Activated CD8-positive, alpha-beta T cell treated with anti-CD3 and anti-CD28 coated beads for 36 hours (primary cell): ENCODE measurements at regions not wholly inside any gene's neighbourhood (a gene's known extent, or its start where the extent isn't known, plus 50 kb on each side); places are given as distances from the start of the nearest gene placed in this dataset.

Experiments used
- ATAC-seq: fragments of 200-7000 bp; cut with Tn5 transposase; one replicate; pipeline ENCODE4 v1.10.0; 2021; ENCODE audit warnings: mild to moderate bottlenecking, moderate library complexity
- CTCF ChIA-PET: fragments of 350-600 bp; sonication (Branson Sonifier 250); formaldehyde crosslinking; loops from one replicate; lab custom pipeline; 2021; ENCODE audit warnings: antibody characterized with exemption; lab: Charles Lee
- POLR2A ChIA-PET: fragments of 350-600 bp; sonication (Branson Sonifier 250); formaldehyde crosslinking; loops from one replicate; lab custom pipeline; 2021; ENCODE audit warnings: antibody characterized with exemption; lab: Charles Lee
- DNase-seq: peaks from one replicate; pipeline ENCODE4 v3.0.0-alpha.2; 2020
- H3K27ac Mint-ChIP-seq: one replicate; pipeline ENCODE4 v1.8.0; 2021; ENCODE audit warnings: mild to moderate bottlenecking, mixed read lengths
- H3K27me3 Mint-ChIP-seq: one replicate; pipeline ENCODE4 v1.8.0; 2021; ENCODE audit warnings: mixed read lengths
- H3K36me3 Mint-ChIP-seq: one replicate; pipeline ENCODE4 v1.8.0; 2021; ENCODE audit warnings: low read depth, mixed read lengths
- H3K4me1 Mint-ChIP-seq: one replicate; pipeline ENCODE4 v1.8.0; 2021; ENCODE audit warnings: low read depth, mixed read lengths
- H3K4me3 Mint-ChIP-seq: one replicate; pipeline ENCODE4 v1.8.0; 2021; ENCODE audit warnings: mild to moderate bottlenecking, moderate library complexity, mixed read lengths
- H3K9me3 Mint-ChIP-seq: one replicate; pipeline ENCODE4 v1.8.0; 2021; ENCODE audit warnings: mixed read lengths
- intact Hi-C: fragments of 100-400 bp; cut with micrococcal nuclease; formaldehyde crosslinking; loops from one replicate; pipeline ENCODE4 v1.10.0; 2022
- TF ChIP-seq, protein P1 (sequence below): fragments of 200-600 bp; IDR thresholded peaks from one replicate; pipeline ENCODE4 v1.8.0; 2022; ENCODE audit warnings: antibody characterized with exemption, mild to moderate bottlenecking

DNA sequence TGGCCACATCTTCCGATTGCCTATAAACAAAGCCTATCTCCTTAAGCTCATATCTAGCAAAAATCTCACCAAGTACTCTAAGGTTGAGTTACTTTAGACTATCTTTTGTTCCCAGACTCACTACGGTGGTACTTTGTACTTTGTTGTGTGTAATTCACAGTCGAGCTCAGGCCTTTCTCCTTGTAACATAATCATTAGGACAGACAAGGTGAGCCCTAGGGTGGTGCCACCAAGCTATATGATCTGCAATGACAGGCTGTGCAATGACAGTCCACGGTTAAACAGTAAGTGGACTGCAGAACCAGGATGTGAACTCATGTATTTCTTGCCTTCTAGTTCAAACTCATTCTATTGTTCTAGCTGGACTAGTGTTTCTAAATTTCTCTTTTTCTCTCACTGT lies 132.2 kb downstream of the UBE2U start:
- CTCF ChIA-PET = interaction anchor here (1.0 to 1.4 kb wide), 2 partner anchors 8 to 10 kb away, joined by 3 to 5 read pairs; no protein-coding TSS in a partner anchor
- peaks cover 4% of the 10 kb centered on the region for H3K27me3 Mint-ChIP-seq
- ATAC-seq (no peak), DNase-seq (no peak)
- H3K27ac Mint-ChIP-seq = no peak overlapping the region
- no peak overlapping the region for H3K4me3 Mint-ChIP-seq
- TF ChIP-seq, protein P1, sequence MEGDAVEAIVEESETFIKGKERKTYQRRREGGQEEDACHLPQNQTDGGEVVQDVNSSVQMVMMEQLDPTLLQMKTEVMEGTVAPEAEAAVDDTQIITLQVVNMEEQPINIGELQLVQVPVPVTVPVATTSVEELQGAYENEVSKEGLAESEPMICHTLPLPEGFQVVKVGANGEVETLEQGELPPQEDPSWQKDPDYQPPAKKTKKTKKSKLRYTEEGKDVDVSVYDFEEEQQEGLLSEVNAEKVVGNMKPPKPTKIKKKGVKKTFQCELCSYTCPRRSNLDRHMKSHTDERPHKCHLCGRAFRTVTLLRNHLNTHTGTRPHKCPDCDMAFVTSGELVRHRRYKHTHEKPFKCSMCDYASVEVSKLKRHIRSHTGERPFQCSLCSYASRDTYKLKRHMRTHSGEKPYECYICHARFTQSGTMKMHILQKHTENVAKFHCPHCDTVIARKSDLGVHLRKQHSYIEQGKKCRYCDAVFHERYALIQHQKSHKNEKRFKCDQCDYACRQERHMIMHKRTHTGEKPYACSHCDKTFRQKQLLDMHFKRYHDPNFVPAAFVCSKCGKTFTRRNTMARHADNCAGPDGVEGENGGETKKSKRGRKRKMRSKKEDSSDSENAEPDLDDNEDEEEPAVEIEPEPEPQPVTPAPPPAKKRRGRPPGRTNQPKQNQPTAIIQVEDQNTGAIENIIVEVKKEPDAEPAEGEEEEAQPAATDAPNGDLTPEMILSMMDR = no peak
- no peaks in the 10 kb centered on the region for H3K4me1 Mint-ChIP-seq
- POLR2A ChIA-PET = no interaction called here
- intact Hi-C loops = no loop called here
- H3K9me3 Mint-ChIP-seq = no peaks in the 10 kb centered on the region
- H3K36me3 Mint-ChIP-seq = no peaks in the 10 kb centered on the region

- ATAC-seq (no peak), DNase-seq (no peak)
- TF ChIP-seq, protein P1 = no peak
- Mint-ChIP-seq H3K27me3 (peaks cover 4% of the 10 kb centered on the region), H3K36me3 (no peaks in the 10 kb centered on the region), H3K4me3 (no peak overlapping the region), H3K4me1 (no peaks in the 10 kb centered on the region), H3K27ac (no peak overlapping the region), H3K9me3 (no peaks in the 10 kb centered on the region)
- intact Hi-C loops = no loop called here
- ChIA-PET POLR2A (interaction anchor here (0.9 kb wide), 1 partner anchor 44 kb away, joined by 3 read pairs; no protein-coding TSS in a partner anchor), CTCF (no interaction called here)
Measured at GRCh38 chr1:64337475-64337874, 132.5 kb upstream of the CACHD1 start.

DNA sequence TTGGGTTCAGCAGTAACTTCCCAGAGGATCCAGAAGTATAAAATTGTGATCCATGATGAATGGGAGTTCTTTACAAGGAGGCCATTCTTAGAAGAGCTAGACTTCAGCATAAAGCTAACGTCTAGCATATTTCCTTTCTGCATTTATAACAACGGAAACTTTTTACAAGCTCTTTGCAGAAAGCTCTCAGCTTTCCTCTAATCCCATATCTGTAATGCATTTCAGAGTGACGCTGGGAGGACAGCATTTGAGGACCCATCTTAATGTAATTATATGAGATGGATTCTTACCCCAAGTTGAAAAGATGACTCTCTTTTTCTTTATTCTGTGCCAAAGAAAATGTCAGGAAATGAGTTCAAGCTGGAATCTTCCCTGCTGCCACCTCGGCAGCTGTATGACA lies 132.0 kb upstream of the CACHD1 start:
- POLR2A ChIA-PET = no interaction called here
- intact Hi-C loops = no loop called here
- peaks cover 6% of the 10 kb centered on the region for H3K27me3 Mint-ChIP-seq
- CTCF ChIA-PET = no interaction called here
- no peak overlapping the region for H3K27ac Mint-ChIP-seq
- H3K4me1 Mint-ChIP-seq = no peaks in the 10 kb centered on the region
- no peak overlapping the region for H3K4me3 Mint-ChIP-seq
- ATAC-seq (no peak), DNase-seq (no peak)
- H3K36me3 Mint-ChIP-seq = no peaks in the 10 kb centered on the region
- TF ChIP-seq, protein P1 = no peak
- H3K9me3 Mint-ChIP-seq = no peaks in the 10 kb centered on the region

GRCh38 chr1:64340361-64340760 lies 129.6 kb upstream of the CACHD1 start:
- Mint-ChIP-seq H3K27ac (no peak overlapping the region), H3K4me1 (no peaks in the 10 kb centered on the region), H3K9me3 (no peaks in the 10 kb centered on the region), H3K4me3 (no peak overlapping the region), H3K36me3 (no peaks in the 10 kb centered on the region), H3K27me3 (peaks cover 4% of the 10 kb centered on the region)
- intact Hi-C loops = no loop called here
- POLR2A ChIA-PET = no interaction called here
- no peak for DNase-seq
- no peak for ATAC-seq
- TF ChIP-seq, protein P1 = no peak
- CTCF ChIA-PET = no interaction called here

GRCh38 chr1:64343105-64343822 lies 126.7 kb upstream of the CACHD1 start:
- no peaks in the 10 kb centered on the region for H3K9me3 Mint-ChIP-seq
- CTCF ChIA-PET = no interaction called here
- no peak for DNase-seq
- no peak overlapping the region for H3K27ac Mint-ChIP-seq
- POLR2A ChIA-PET = no interaction called here
- no peak for ATAC-seq
- no peaks in the 10 kb centered on the region for H3K36me3 Mint-ChIP-seq
- no peaks in the 10 kb centered on the region for H3K4me1 Mint-ChIP-seq
- H3K4me3 Mint-ChIP-seq = no peak overlapping the region
- H3K27me3 Mint-ChIP-seq = peaks cover 4% of the 10 kb centered on the region
- intact Hi-C loops = no loop called here
- TF ChIP-seq, protein P1 = no peak
